CD4-positive, alpha-beta T cell treated with Interleukin-2 at 100 ng/mL for 4 hours (primary cell): ENCODE measurements at regions not wholly inside any gene's neighbourhood (a gene's known extent, or its start where the extent isn't known, plus 50 kb on each side); places are given as distances from the start of the nearest gene placed in this dataset.

Source experiments
- DNase-seq: peaks from one replicate; pipeline ENCODE4 v3.0.0-alpha.2; 2020; ENCODE audit warnings: low spot score

- DNase-seq = no peak
Observed at GRCh38 chr2:128578406-128579390, 260.0 kb upstream of the HS6ST1 start.

GRCh38 chr2:128579825-128580224 lies 261.2 kb upstream of the HS6ST1 start:
- DNase-seq = no peak

- no peak for DNase-seq
Observed at GRCh38 chr2:128580988-128581848, 262.6 kb upstream of the HS6ST1 start.

- no peak for DNase-seq
Observed at GRCh38 chr2:128581849-128582244, 263.2 kb upstream of the HS6ST1 start.

GRCh38 chr2:128584296-128584890 lies 265.7 kb upstream of the HS6ST1 start:
- DNase-seq = no peak

- DNase-seq = no peak
Observed at GRCh38 chr2:128585706-128586105, 267.0 kb upstream of the HS6ST1 start.

GRCh38 chr2:128589681-128590080 lies 271.0 kb upstream of the HS6ST1 start:
- DNase-seq = no peak

- no peak for DNase-seq
Observed at GRCh38 chr2:128590309-128591021, 271.8 kb upstream of the HS6ST1 start.

- DNase-seq = no peak
Observed at GRCh38 chr2:128591022-128591860, 272.6 kb upstream of the HS6ST1 start.

GRCh38 chr2:128591861-128592822 lies 273.5 kb upstream of the HS6ST1 start:
- no peak for DNase-seq

GRCh38 chr2:128593518-128593878 lies 274.8 kb upstream of the HS6ST1 start:
- no peak for DNase-seq

GRCh38 chr2:128593879-128594650 lies 275.4 kb upstream of the HS6ST1 start:
- no peak for DNase-seq

GRCh38 chr2:128594651-128594910 lies 275.9 kb upstream of the HS6ST1 start:
- no peak for DNase-seq

- no peak for DNase-seq
Observed at GRCh38 chr2:128594953-128595677, 276.4 kb upstream of the HS6ST1 start.

- DNase-seq = no peak
Observed at GRCh38 chr2:128595763-128596395, 277.2 kb upstream of the HS6ST1 start.

- no peak for DNase-seq
Observed at GRCh38 chr2:128596396-128597120, 277.9 kb upstream of the HS6ST1 start.

- no peak for DNase-seq
Observed at GRCh38 chr2:128597121-128597762, 278.6 kb upstream of the HS6ST1 start.
